ENCODE measurements at regions not wholly inside any gene's neighbourhood (a gene's known extent, or its start where the extent isn't known, plus 50 kb on each side); places are given as distances from the start of the nearest gene placed in this dataset.
"Not testable (repeated sequence)": the region's sequence is repeated elsewhere in the genome, so short reads cannot be mapped to it uniquely, and the experiment has no call there.

DNA sequence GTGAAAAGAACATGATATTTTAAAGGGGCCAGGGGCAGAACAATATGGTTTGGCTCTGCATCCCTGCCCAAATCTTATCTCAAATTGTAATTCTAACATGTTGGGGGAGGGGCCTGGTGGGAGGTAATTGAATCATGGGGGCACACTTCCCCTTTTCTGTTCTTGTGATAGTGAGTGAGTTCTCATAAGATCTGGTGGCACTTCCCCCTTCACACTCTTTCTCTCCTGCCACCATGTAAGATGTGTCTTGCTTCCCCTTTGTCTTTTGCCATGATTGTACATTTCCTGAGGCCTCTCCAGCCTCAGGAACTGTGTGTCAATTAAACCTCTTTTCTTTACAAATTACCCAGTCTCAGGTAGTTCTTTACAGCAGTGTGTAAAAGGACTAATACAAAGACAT is 177.1 kb upstream of the ZNF322 start:
- H3K4me3 ChIP-seq (replicated peaks; ENCODE audit: low read depth, low read length); DNase-seq (ENCODE audit: low read depth): not testable (repeated sequence)

DNA sequence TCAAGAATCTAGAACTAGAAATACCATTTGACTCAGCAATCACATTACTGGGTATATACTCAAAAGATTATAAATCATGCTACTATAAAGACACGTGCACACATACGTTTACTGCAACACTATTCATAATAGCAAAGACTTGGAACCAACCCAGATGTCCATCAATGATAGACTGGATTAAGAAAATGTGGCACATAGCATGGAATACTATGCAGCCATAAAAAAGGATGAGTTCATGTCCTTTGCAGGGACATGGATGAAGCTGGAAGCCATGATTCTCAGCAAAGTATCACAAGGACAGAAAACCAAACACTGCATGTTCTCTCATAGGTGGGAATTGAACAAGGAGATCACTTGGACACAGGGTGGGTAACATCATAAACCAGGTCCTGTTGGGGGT is 185.3 kb upstream of the ZNF322 start:
- H3K4me3 ChIP-seq (replicated peaks; ENCODE audit: low read depth, low read length); DNase-seq (ENCODE audit: low read depth): not testable (repeated sequence)

GRCh38 chr6:26857289-26857688 is 197.7 kb upstream of the ZNF322 start:
- DNase-seq (ENCODE audit: low read depth), result not testable (repeated sequence)

DNA sequence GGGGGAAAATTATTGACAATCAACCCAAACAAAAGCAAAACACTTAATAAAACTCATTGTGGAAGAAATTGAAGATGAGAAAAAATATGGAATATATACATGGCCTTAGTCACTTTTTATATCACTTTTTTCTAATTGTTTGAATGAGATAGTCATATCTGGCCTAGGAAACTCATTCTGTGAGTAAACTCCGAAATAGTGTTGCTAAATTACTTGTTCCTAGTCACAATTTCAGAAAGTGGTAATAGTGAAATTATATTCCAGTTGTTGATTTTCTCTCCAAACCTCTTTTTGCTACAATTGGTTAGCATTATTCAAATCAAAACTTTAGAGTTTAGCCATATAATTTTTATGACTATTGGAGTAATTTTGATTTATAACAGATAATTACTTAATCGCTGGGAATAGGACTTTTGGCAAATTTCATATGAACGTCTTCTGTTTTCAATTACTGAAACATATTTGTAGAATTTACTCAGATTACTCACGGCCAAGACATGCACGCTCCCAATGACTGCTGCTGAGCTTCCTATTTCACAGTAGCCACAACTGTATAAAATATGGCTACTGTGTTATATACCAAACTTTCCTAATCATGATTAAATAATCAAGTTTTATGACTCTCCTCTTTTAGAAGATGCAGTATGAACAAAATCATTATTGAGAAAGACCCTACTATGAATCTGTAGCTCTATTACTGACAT is 199.7 kb upstream of the ZNF322 start:
- DNase-seq (ENCODE audit: low read depth); H3K4me3 ChIP-seq (replicated peaks; ENCODE audit: low read depth, low read length): not testable (repeated sequence)

More at GRCh38 chr6:26857289-26857688, 197.7 kb upstream of the ZNF322 start:
- H3K4me3 ChIP-seq (replicated peaks; ENCODE audit: low read depth, low read length), result not testable (repeated sequence)

- not testable (repeated sequence) for DNase-seq (ENCODE audit: low read depth); H3K4me3 ChIP-seq (replicated peaks; ENCODE audit: low read depth, low read length)
Measured at GRCh38 chr6:26859771-26860163, 200.2 kb upstream of the ZNF322 start.

DNA sequence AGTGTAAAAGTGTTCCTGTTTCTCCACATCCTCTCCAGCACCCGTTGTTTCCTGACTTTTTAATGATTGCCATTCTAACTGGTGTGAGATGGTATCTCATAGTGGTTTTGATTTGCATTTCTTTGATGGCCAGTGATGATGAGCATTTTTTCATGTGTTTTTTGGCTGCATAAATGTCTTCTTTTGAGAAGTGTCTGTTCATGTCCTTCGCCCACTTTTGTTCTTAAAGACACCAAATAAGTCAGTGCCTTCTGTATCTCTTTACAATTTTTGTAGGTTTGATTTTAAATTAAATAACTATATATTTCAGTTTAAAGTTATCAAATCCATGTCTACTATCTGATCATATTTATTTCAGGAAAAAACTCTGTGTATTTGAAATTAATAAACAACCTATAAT is 202.4 kb upstream of the ZNF322 start:
- not testable (repeated sequence) for DNase-seq (ENCODE audit: low read depth); H3K4me3 ChIP-seq (replicated peaks; ENCODE audit: low read depth, low read length)

- DNase-seq (ENCODE audit: low read depth); H3K4me3 ChIP-seq (replicated peaks; ENCODE audit: low read depth, low read length): not testable (repeated sequence)
Measured at GRCh38 chr6:26863641-26864040, 204.1 kb upstream of the ZNF322 start.

DNA sequence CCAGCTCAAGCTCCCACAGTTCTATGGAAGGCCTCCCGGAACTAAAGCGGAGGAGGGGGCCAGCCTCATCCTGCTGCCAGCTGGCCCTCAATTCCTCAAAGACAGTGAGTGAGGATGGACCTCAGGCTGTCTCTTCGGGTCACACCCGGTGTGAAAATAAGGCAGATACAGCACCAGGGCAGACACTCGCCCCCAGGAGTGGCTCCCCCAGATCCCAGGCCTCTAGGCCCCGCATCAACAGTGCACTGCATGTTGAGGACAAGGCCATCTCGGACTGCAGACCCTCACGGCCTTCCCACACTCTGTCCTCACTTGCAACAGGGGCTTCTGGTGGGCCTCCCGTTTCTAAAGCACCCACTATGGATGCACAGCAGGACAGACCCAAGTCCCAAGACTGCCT is 239.2 kb upstream of the ZNF322 start:
- H3K4me3 ChIP-seq (replicated peaks; ENCODE audit: low read depth, low read length), result not testable (repeated sequence)

GRCh38 chr6:26924206-26924605 is 264.7 kb upstream of the ZNF322 start:
- not testable (repeated sequence) for H3K4me3 ChIP-seq (replicated peaks; ENCODE audit: low read depth, low read length)
- peak; percentile 8 for DNase-seq (ENCODE audit: low read depth)

More for the DNA sequence above, 239.2 kb upstream of the ZNF322 start:
- DNase-seq (ENCODE audit: low read depth), result not testable (repeated sequence)

- H3K4me3 ChIP-seq (replicated peaks; ENCODE audit: low read depth, low read length), result not testable (repeated sequence)
Measured at GRCh38 chr6:26928190-26928589, 268.6 kb upstream of the ZNF322 start.

DNA sequence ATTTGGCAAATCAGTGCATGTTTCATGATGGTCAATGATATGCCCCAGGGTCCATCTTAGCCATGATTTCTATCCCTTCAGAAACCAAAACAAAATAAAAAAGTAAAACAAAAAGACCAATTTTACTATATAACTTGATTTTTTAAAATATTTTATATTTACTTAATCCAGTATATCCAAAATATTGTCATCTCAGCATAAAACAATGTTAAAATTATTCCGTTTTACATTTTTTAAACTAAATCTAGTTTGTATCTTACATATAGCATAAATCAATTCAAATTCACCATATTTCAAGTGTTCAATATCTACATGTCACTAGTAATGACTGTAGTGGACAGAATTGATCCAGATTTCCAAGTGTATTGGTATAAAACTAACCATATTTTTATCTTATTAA is 277.7 kb upstream of the ZNF322 start:
- DNase-seq (ENCODE audit: low read depth); H3K4me3 ChIP-seq (replicated peaks; ENCODE audit: low read depth, low read length): not testable (repeated sequence)

More at GRCh38 chr6:26928190-26928589, 268.6 kb upstream of the ZNF322 start:
- not testable (repeated sequence) for DNase-seq (ENCODE audit: low read depth)

DNA sequence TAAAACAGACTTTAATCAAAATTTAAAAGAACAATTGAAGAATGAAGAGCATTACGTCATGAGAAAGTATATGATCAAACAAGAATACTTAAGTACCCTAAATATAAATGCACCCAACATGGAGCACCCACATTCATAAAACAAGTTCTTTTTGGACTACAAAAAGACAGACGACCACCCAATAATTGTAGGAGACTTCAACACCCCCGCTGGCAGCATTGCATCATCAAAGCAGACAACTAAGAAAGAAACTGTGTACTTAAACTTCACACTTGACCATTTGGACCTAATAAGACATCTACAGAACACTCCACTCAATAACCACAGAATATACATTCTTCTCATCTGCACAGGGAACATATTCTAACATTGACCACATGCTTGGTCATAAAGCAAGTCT is 291.7 kb upstream of the ZNF322 start:
- not testable (repeated sequence) for DNase-seq (ENCODE audit: low read depth); H3K4me3 ChIP-seq (replicated peaks; ENCODE audit: low read depth, low read length)

DNA sequence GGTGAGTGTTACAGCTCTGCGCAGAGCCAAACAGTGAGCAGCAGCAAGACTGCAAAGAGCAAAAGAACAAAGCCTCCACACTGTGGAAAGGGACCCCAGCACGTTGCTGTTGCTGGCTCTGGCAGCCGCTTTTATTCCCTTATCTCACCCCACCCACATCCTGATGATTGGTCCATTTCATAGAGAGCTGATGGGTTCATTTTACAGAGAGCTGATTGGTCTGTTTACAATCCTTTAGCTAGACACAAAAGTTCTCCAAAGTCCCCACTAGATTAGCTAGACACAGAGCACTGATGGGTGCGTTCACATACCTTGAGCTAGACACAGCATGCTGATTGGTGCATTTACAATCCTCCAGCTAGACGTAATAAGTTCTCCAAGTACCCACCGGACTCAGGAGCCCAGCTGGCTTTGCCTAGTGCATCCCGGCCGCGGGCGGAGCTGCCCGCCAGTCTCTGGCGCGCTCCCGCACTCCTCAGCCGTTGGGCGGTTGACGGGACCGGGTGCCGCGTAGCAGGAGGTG is 291.4 kb upstream of the PRSS16 start:
- H3K4me3 ChIP-seq (replicated peaks; ENCODE audit: low read depth, low read length), result peak overlapping the region; percentile 52
- peak; percentile 69 for DNase-seq (ENCODE audit: low read depth)

DNA sequence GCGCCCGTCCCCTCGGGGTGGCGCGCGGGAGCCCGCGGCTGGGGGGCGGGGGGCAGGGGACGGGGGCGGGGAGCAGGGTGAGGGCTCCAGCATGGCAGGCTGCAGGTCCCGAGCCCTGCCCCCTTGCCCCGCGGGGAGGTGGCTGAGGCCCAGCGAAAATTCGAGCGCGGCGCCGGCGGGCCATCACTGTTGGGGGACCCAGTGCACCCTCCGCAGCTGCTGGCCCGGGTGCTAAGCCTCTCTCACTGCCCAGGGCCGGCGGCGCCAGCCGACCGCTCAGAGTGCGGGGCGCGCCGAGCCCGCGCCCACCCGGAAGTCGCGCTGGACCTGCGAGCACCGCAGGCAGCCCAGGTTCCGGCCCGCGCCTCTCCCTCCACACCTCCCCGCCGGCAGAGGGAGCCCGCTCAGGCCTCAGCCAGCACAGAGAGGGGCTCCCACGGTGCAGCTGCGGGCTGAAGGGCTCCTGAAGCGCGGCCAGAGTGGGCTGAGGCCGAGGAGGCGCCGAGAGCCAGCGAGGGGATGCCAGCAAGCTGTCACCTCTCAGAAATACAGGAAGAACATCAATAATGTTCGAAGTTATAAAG is 290.8 kb upstream of the PRSS16 start:
- peak; percentile 68 for DNase-seq (ENCODE audit: low read depth)
- H3K4me3 ChIP-seq (replicated peaks; ENCODE audit: low read depth, low read length), result peak overlapping the region; percentile 53
- TF ChIP-seq CTCF (IDR thresholded peaks at IDR 0.05; ENCODE audit: low read length, missing control alignments), result peak; percentile 25

- DNase-seq (ENCODE audit: low read depth), result not testable (repeated sequence)
- H3K4me3 ChIP-seq (replicated peaks; ENCODE audit: low read depth, low read length), result peak overlapping the region; percentile 53
Measured at GRCh38 chr6:26957399-26958127, 289.9 kb upstream of the PRSS16 start.

GRCh38 chr6:26961236-26961635 is 286.3 kb upstream of the PRSS16 start:
- H3K4me3 ChIP-seq (replicated peaks; ENCODE audit: low read depth, low read length), result not testable (repeated sequence)
- peak; percentile 1 for DNase-seq (ENCODE audit: low read depth)
